ENCODE measurements at regions not wholly inside any gene's neighbourhood (a gene's known extent, or its start where the extent isn't known, plus 50 kb on each side); places are given as distances from the start of the nearest gene placed in this dataset.

- H3K9me3 Mint-ChIP-seq, result peaks cover 6% of the 10 kb centered on the region
- TF ChIP-seq CTCF (IDR thresholded peaks at IDR 0.05), result no peak
- H3K4me3 Mint-ChIP-seq, result no peak overlapping the region
- ChIA-PET POLR2A (no interaction called here), CTCF (no interaction called here)
- no peak for ATAC-seq (ENCODE audit: poor library complexity)
- Histone ChIP-seq H3K4me3 (ENCODE audit: low read length) (no peak overlapping the region), H3K27ac (ENCODE audit: low read depth in 1 of 2, low read length in 2 of 2) (no peak overlapping the region), H3K9me3 (ENCODE audit: control insufficient read depth in 1 of 2, insufficient read depth in 1 of 2, low read length in 2 of 2) (no peaks in the 10 kb centered on the region), H3K36me3 (ENCODE audit: insufficient read depth, low read length) (no peaks in the 10 kb centered on the region), H3K27me3 (ENCODE audit: control insufficient read depth in 1 of 2, insufficient read depth in 2 of 2, low read length in 2 of 2) (no peaks in the 10 kb centered on the region), H3K4me1 (ENCODE audit: insufficient read depth, low read length) (no peaks in the 10 kb centered on the region)
- H3K27me3 Mint-ChIP-seq, result peaks cover 18% of the 10 kb centered on the region
- intact Hi-C loops (cut with DNase I, micrococcal nuclease), result no loop called here
- H3K4me1 Mint-ChIP-seq (ENCODE audit: low read depth), result no peaks in the 10 kb centered on the region
- no peak for DNase-seq
- no peaks in the 10 kb centered on the region for H3K36me3 Mint-ChIP-seq (ENCODE audit: low read depth)
- no peak overlapping the region for H3K27ac Mint-ChIP-seq
Measured at GRCh38 chr14:94979891-94980290, 177.4 kb downstream of the DICER1 start.

GRCh38 chr14:94977016-94977415 is 180.3 kb downstream of the DICER1 start:
- H3K36me3 Mint-ChIP-seq (ENCODE audit: low read depth), result no peaks in the 10 kb centered on the region
- Histone ChIP-seq H3K36me3 (ENCODE audit: insufficient read depth, low read length) (no peaks in the 10 kb centered on the region), H3K27me3 (ENCODE audit: control insufficient read depth in 1 of 2, insufficient read depth in 2 of 2, low read length in 2 of 2) (no peaks in the 10 kb centered on the region), H3K27ac (ENCODE audit: low read depth in 1 of 2, low read length in 2 of 2) (no peak overlapping the region), H3K4me3 (ENCODE audit: low read length) (no peak overlapping the region), H3K4me1 (ENCODE audit: insufficient read depth, low read length) (no peaks in the 10 kb centered on the region), H3K9me3 (ENCODE audit: control insufficient read depth in 1 of 2, insufficient read depth in 1 of 2, low read length in 2 of 2) (no peaks in the 10 kb centered on the region)
- TF ChIP-seq CTCF (IDR thresholded peaks at IDR 0.05), result no peak
- H3K4me1 Mint-ChIP-seq (ENCODE audit: low read depth), result no peaks in the 10 kb centered on the region
- H3K27me3 Mint-ChIP-seq, result peaks cover 29% of the 10 kb centered on the region
- DNase-seq, result no peak
- CTCF ChIA-PET, result interaction anchor here (0.7 kb wide), 1 partner anchor 12 kb away, joined by 3 read pairs; no protein-coding TSS in a partner anchor
- POLR2A ChIA-PET, result no interaction called here
- intact Hi-C loops (cut with DNase I, micrococcal nuclease), result no loop called here
- H3K27ac Mint-ChIP-seq, result no peak overlapping the region
- H3K9me3 Mint-ChIP-seq, result no peaks in the 10 kb centered on the region
- no peak for ATAC-seq (ENCODE audit: poor library complexity)
- H3K4me3 Mint-ChIP-seq, result no peak overlapping the region

DNA sequence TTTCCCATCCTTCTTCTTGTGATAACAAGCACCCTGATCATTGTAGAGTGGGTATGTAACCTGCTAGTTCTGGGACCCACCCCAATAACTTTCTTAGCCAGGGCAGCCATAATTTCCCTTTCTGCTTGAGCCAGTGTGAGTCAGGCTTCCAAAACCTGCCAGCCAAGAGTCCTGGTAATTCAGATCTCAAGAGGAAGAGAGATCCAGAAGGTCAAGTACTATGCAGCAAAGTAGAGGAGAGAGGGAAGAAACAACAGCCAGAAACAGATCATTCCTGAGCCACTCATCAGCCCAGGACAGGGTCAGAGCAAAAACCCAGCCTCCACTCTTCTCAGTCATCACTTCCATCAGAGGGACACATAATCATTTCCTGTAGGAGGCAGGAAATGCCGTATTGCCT is 182.0 kb downstream of the DICER1 start:
- Histone ChIP-seq H3K4me3 (ENCODE audit: low read length) (no peak overlapping the region), H3K36me3 (ENCODE audit: insufficient read depth, low read length) (no peaks in the 10 kb centered on the region), H3K4me1 (ENCODE audit: insufficient read depth, low read length) (no peaks in the 10 kb centered on the region), H3K27ac (ENCODE audit: low read depth in 1 of 2, low read length in 2 of 2) (no peak overlapping the region), H3K9me3 (ENCODE audit: control insufficient read depth in 1 of 2, insufficient read depth in 1 of 2, low read length in 2 of 2) (no peaks in the 10 kb centered on the region), H3K27me3 (ENCODE audit: control insufficient read depth in 1 of 2, insufficient read depth in 2 of 2, low read length in 2 of 2) (no peaks in the 10 kb centered on the region)
- CTCF ChIA-PET, result interaction anchor here (0.7 kb wide), 1 partner anchor 604 kb away, joined by 4 read pairs; no protein-coding TSS in a partner anchor
- ATAC-seq (ENCODE audit: poor library complexity) (no peak), DNase-seq (no peak)
- intact Hi-C loops (cut with DNase I, micrococcal nuclease), result no loop called here
- TF ChIP-seq CTCF (IDR thresholded peaks at IDR 0.05), result no peak
- Mint-ChIP-seq H3K4me1 (ENCODE audit: low read depth) (no peaks in the 10 kb centered on the region), H3K27ac (no peak overlapping the region), H3K36me3 (ENCODE audit: low read depth) (no peaks in the 10 kb centered on the region), H3K27me3 (peaks cover 41% of the 10 kb centered on the region), H3K4me3 (no peak overlapping the region), H3K9me3 (no peaks in the 10 kb centered on the region)
- POLR2A ChIA-PET, result no interaction called here
